WTC11 (cell line): ENCODE measurements at regions not wholly inside any gene's neighbourhood (a gene's known extent, or its start where the extent isn't known, plus 50 kb on each side); places are given as distances from the start of the nearest gene placed in this dataset.

ENCODE experiments used
- ATAC-seq: fragments of 200-7000 bp; cut with Tn5 transposase; 2 replicates; pipeline ENCODE4 v1.10.0; 2021; ENCODE audit warnings: mild to moderate bottlenecking, moderate library complexity
- CTCF ChIA-PET: fragments of 300-600 bp; sonication (Branson Sonifier 250); formaldehyde crosslinking; loops from one replicate; lab custom pipeline; 2021; ENCODE audit warnings: antibody characterized with exemption; lab: Charles Lee
- POLR2A ChIA-PET: fragments of 350-600 bp; sonication (Branson Sonifier 250); formaldehyde crosslinking; loops from one replicate; lab custom pipeline; 2021; ENCODE audit warnings: antibody characterized with exemption; lab: Charles Lee
- DNase-seq: peaks from one replicate; pipeline ENCODE4 v3.0.0; 2021; ENCODE audit warnings: low spot score
- H3K27ac Mint-ChIP-seq: 2 replicates; pipeline ENCODE4 v1.8.0; 2021; ENCODE audit warnings: mixed read lengths
- H3K27me3 Mint-ChIP-seq: 2 replicates; pipeline ENCODE4 v1.8.0; 2021; ENCODE audit warnings: low read depth, mild to moderate bottlenecking, moderate library complexity, mixed read lengths
- H3K36me3 Mint-ChIP-seq: 2 replicates; pipeline ENCODE4 v1.8.0; 2021; ENCODE audit warnings: mixed read lengths
- H3K4me1 Mint-ChIP-seq: 2 replicates; pipeline ENCODE4 v1.8.0; 2022; ENCODE audit warnings: mixed read lengths
- H3K4me3 Mint-ChIP-seq: 2 replicates; pipeline ENCODE4 v1.8.0; 2021; ENCODE audit warnings: mild to moderate bottlenecking, moderate library complexity, mixed read lengths
- H3K9me3 Mint-ChIP-seq: 2 replicates; pipeline ENCODE4 v1.8.0; 2021; ENCODE audit warnings: mixed read lengths
- ARID4B ChIP-seq: sonication (generic); formaldehyde crosslinking; IDR thresholded peaks from 2 replicates; pipeline ENCODE4 v1.8.0; 2023; ENCODE audit warnings: missing genetic modification reagents, mild to moderate bottlenecking, borderline replicate concordance
- ESRRA ChIP-seq: sonication (generic); formaldehyde crosslinking; IDR thresholded peaks from 2 replicates; pipeline ENCODE4 v1.8.1; 2022; ENCODE audit warnings: mild to moderate bottlenecking, missing genetic modification reagents, borderline replicate concordance
- FOXP4 ChIP-seq: sonication (generic); formaldehyde crosslinking; IDR thresholded peaks from 2 replicates; pipeline ENCODE4 v1.8.0; 2022; ENCODE audit warnings: mild to moderate bottlenecking, missing genetic modification reagents
- MXD4 ChIP-seq: fragments of 250-450 bp; sonication (Bioruptor Pico); IDR thresholded peaks from 2 replicates; pipeline ENCODE4 v1.8.0; 2021; ENCODE audit warnings: mild to moderate bottlenecking, moderate library complexity, borderline replicate concordance
- NFE2L1 ChIP-seq: sonication (generic); formaldehyde crosslinking; IDR thresholded peaks from 2 replicates; pipeline ENCODE4 v1.8.1; 2023; ENCODE audit warnings: missing genetic modification reagents
- SMAD3 ChIP-seq: sonication (generic); formaldehyde crosslinking; IDR thresholded peaks from 2 replicates; pipeline ENCODE4 v1.8.0; 2022; ENCODE audit warnings: missing genetic modification reagents, mild to moderate bottlenecking, borderline replicate concordance
- STAT6 ChIP-seq: sonication (generic); formaldehyde crosslinking; conservative IDR thresholded peaks from 2 replicates; pipeline ENCODE4 v1.8.1; 2023; ENCODE audit warnings: mild to moderate bottlenecking, low read depth, missing genetic modification reagents, moderate library complexity
- TEAD1 ChIP-seq: sonication (generic); formaldehyde crosslinking; IDR thresholded peaks from 2 replicates; pipeline ENCODE4 v1.8.0; 2022; ENCODE audit warnings: mild to moderate bottlenecking, missing genetic modification reagents
- TEAD4 ChIP-seq: sonication (generic); formaldehyde crosslinking; IDR thresholded peaks from 2 replicates; pipeline ENCODE4 v1.8.0; 2022; ENCODE audit warnings: mild to moderate bottlenecking, missing genetic modification reagents
- TP53 ChIP-seq: sonication (generic); formaldehyde crosslinking; IDR thresholded peaks from 2 replicates; pipeline ENCODE4 v1.8.1; 2023; ENCODE audit warnings: mild to moderate bottlenecking, missing genetic modification reagents
- ZNF219 ChIP-seq: sonication (generic); formaldehyde crosslinking; IDR thresholded peaks from 2 replicates; pipeline ENCODE4 v1.8.0; 2023; ENCODE audit warnings: missing genetic modification reagents, mild to moderate bottlenecking, borderline replicate concordance
- ZNF232 ChIP-seq: sonication (generic); formaldehyde crosslinking; IDR thresholded peaks from 2 replicates; pipeline ENCODE4 v1.8.0; 2022; ENCODE audit warnings: mild to moderate bottlenecking, missing genetic modification reagents
- ZNF512 ChIP-seq: sonication (generic); formaldehyde crosslinking; IDR thresholded peaks from 2 replicates; pipeline ENCODE4 v1.8.1; 2022; ENCODE audit warnings: missing genetic modification reagents, borderline replicate concordance
- ZNF532 ChIP-seq: fragments of 250-450 bp; sonication (Bioruptor Pico); IDR thresholded peaks from 2 replicates; pipeline ENCODE4 v1.9.0; 2021; ENCODE audit warnings: mild to moderate bottlenecking, borderline replicate concordance
- TF ChIP-seq, protein P1 (sequence below): sonication (generic); formaldehyde crosslinking; IDR thresholded peaks from 2 replicates; pipeline ENCODE4 v1.8.0; 2023; ENCODE audit warnings: mild to moderate bottlenecking, missing genetic modification reagents

- TF ChIP-seq, protein P1, sequence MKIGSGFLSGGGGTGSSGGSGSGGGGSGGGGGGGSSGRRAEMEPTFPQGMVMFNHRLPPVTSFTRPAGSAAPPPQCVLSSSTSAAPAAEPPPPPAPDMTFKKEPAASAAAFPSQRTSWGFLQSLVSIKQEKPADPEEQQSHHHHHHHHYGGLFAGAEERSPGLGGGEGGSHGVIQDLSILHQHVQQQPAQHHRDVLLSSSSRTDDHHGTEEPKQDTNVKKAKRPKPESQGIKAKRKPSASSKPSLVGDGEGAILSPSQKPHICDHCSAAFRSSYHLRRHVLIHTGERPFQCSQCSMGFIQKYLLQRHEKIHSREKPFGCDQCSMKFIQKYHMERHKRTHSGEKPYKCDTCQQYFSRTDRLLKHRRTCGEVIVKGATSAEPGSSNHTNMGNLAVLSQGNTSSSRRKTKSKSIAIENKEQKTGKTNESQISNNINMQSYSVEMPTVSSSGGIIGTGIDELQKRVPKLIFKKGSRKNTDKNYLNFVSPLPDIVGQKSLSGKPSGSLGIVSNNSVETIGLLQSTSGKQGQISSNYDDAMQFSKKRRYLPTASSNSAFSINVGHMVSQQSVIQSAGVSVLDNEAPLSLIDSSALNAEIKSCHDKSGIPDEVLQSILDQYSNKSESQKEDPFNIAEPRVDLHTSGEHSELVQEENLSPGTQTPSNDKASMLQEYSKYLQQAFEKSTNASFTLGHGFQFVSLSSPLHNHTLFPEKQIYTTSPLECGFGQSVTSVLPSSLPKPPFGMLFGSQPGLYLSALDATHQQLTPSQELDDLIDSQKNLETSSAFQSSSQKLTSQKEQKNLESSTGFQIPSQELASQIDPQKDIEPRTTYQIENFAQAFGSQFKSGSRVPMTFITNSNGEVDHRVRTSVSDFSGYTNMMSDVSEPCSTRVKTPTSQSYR (CRISPR knock-in tag), result no peak
- TF ChIP-seq TP53 (CRISPR knock-in tag), result no peak
- TF ChIP-seq SMAD3 (CRISPR knock-in tag), result no peak
- TF ChIP-seq ESRRA, result no peak
- TF ChIP-seq ARID4B, result no peak
- TF ChIP-seq NFE2L1 (CRISPR knock-in tag), result no peak
- TF ChIP-seq, all 79 proteins: peak for 0
These were observed 594.9 kb downstream of the TECRL start (continued) for GRCh38 chr4:63814171-63814964.

GRCh38 chr4:63799166-63799565 lies 610.1 kb downstream of the TECRL start:
- no peaks in the 10 kb centered on the region for H3K9me3 Mint-ChIP-seq
- CTCF ChIA-PET, result no interaction called here

GRCh38 chr4:63795301-63795700 lies 613.9 kb downstream of the TECRL start:
- no peaks in the 10 kb centered on the region for H3K4me1 Mint-ChIP-seq
- CTCF ChIA-PET, result no interaction called here
- DNase-seq (no peak), ATAC-seq (no peak)
- POLR2A ChIA-PET, result no interaction called here
- H3K27ac Mint-ChIP-seq, result no peak overlapping the region
- H3K27me3 Mint-ChIP-seq, result no peaks in the 10 kb centered on the region
- H3K36me3 Mint-ChIP-seq, result no peaks in the 10 kb centered on the region
- no peaks in the 10 kb centered on the region for H3K9me3 Mint-ChIP-seq
- no peak overlapping the region for H3K4me3 Mint-ChIP-seq
- TF ChIP-seq ESRRA (no peak), ZNF232 (CRISPR knock-in tag) (no peak), FOXP4 (CRISPR knock-in tag) (no peak), TEAD4 (CRISPR knock-in tag) (no peak), ZNF532 (CRISPR knock-in tag) (no peak), MXD4 (CRISPR knock-in tag) (no peak), ZNF512 (CRISPR knock-in tag) (no peak), STAT6 (CRISPR knock-in tag) (no peak)

More at GRCh38 chr4:63799166-63799565, 610.1 kb downstream of the TECRL start:
- Mint-ChIP-seq H3K4me1 (no peaks in the 10 kb centered on the region), H3K27ac (no peak overlapping the region), H3K4me3 (no peak overlapping the region), H3K27me3 (no peaks in the 10 kb centered on the region), H3K36me3 (no peaks in the 10 kb centered on the region)
- TF ChIP-seq TEAD1 (CRISPR knock-in tag), result no peak
- no peak for TF ChIP-seq ZNF219 (CRISPR knock-in tag)
- POLR2A ChIA-PET, result no interaction called here
- ATAC-seq (no peak), DNase-seq (no peak)
